ENCODE measurements at regions not wholly inside any gene's neighbourhood (a gene's known extent, or its start where the extent isn't known, plus 50 kb on each side); places are given as distances from the start of the nearest gene placed in this dataset.

DNA sequence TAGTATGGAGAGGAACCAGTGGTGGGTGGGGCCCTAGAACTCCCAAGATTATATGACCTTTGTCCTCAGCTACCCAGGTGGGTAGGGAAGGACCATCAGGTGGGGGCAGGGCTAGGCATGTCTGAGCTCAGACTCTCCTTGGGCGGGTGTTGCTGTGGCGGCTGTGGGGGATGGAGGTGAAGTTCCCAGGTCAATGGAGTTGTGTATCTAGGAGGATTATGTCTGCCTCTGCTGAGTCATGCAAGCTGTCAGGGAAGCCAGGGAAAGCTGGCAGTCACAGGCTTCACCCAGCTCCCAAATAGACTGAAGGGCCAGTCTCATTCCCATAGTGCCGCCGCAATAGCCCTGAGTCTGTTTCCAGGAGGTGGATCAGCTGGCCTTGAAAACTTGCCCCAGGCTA, 139.7 kb upstream of the CFAP20DC start:
- TF ChIP-seq, protein P1, sequence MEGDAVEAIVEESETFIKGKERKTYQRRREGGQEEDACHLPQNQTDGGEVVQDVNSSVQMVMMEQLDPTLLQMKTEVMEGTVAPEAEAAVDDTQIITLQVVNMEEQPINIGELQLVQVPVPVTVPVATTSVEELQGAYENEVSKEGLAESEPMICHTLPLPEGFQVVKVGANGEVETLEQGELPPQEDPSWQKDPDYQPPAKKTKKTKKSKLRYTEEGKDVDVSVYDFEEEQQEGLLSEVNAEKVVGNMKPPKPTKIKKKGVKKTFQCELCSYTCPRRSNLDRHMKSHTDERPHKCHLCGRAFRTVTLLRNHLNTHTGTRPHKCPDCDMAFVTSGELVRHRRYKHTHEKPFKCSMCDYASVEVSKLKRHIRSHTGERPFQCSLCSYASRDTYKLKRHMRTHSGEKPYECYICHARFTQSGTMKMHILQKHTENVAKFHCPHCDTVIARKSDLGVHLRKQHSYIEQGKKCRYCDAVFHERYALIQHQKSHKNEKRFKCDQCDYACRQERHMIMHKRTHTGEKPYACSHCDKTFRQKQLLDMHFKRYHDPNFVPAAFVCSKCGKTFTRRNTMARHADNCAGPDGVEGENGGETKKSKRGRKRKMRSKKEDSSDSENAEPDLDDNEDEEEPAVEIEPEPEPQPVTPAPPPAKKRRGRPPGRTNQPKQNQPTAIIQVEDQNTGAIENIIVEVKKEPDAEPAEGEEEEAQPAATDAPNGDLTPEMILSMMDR (IDR thresholded peaks at IDR 0.05; ENCODE audit: low read depth, low read length, missing input control) = no peak
- TF ChIP-seq RAD21 (IDR thresholded peaks at IDR 0.05) (no peak), REST (IDR thresholded peaks at IDR 0.05) (no peak), SP1 (IDR thresholded peaks at IDR 0.05) (no peak), GABPA (IDR thresholded peaks at IDR 0.05 in 1 of 2, conservative IDR thresholded peaks at IDR 0.05 in 1 of 2) (no peak), HNF4G (IDR thresholded peaks at IDR 0.05) (no peak), ATF3 (IDR thresholded peaks at IDR 0.05) (no peak), TAF1 (conservative IDR thresholded peaks at IDR 0.05) (no peak)
- TF ChIP-seq, protein P2, sequence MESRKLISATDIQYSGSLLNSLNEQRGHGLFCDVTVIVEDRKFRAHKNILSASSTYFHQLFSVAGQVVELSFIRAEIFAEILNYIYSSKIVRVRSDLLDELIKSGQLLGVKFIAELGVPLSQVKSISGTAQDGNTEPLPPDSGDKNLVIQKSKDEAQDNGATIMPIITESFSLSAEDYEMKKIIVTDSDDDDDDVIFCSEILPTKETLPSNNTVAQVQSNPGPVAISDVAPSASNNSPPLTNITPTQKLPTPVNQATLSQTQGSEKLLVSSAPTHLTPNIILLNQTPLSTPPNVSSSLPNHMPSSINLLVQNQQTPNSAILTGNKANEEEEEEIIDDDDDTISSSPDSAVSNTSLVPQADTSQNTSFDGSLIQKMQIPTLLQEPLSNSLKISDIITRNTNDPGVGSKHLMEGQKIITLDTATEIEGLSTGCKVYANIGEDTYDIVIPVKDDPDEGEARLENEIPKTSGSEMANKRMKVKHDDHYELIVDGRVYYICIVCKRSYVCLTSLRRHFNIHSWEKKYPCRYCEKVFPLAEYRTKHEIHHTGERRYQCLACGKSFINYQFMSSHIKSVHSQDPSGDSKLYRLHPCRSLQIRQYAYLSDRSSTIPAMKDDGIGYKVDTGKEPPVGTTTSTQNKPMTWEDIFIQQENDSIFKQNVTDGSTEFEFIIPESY (IDR thresholded peaks at IDR 0.05) = no peak
